ENCODE measurements at regions not wholly inside any gene's neighbourhood (a gene's known extent, or its start where the extent isn't known, plus 50 kb on each side); places are given as distances from the start of the nearest gene placed in this dataset.

DNA sequence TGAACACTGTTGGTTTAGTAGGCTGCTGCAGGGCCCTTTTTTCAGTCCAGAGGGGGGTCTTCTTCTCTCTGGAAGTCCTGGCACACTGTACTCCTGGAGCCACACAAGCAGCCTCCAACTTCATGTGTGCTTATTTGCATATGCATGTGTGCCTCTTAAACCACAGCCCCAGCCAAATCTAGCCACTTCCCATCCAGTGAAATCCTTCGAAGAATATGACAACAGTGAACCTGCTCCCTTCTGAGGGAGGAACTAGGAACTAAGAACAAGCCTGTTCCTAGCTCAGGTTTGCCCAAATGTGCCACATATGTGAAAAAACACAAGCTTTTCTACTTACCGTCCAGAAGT lies 348.5 kb downstream of the FOXO1 start:
- Histone ChIP-seq H3K4me3 (ENCODE audit: low read depth in 1 of 2, low read length in 1 of 2) (no peak overlapping the region), H3K36me3 (no peaks in the 10 kb centered on the region), H3K27ac (no peak overlapping the region), H3K27me3 (no peaks in the 10 kb centered on the region), H3K4me1 (ENCODE audit: control insufficient read depth in 1 of 2, insufficient read depth in 1 of 2, low read depth in 1 of 2, low read length in 1 of 2) (no peaks in the 10 kb centered on the region), H3K9me3 (no peaks in the 10 kb centered on the region)
- TF ChIP-seq, protein P1, sequence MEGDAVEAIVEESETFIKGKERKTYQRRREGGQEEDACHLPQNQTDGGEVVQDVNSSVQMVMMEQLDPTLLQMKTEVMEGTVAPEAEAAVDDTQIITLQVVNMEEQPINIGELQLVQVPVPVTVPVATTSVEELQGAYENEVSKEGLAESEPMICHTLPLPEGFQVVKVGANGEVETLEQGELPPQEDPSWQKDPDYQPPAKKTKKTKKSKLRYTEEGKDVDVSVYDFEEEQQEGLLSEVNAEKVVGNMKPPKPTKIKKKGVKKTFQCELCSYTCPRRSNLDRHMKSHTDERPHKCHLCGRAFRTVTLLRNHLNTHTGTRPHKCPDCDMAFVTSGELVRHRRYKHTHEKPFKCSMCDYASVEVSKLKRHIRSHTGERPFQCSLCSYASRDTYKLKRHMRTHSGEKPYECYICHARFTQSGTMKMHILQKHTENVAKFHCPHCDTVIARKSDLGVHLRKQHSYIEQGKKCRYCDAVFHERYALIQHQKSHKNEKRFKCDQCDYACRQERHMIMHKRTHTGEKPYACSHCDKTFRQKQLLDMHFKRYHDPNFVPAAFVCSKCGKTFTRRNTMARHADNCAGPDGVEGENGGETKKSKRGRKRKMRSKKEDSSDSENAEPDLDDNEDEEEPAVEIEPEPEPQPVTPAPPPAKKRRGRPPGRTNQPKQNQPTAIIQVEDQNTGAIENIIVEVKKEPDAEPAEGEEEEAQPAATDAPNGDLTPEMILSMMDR (IDR thresholded peaks at IDR 0.05), result no peak

DNA sequence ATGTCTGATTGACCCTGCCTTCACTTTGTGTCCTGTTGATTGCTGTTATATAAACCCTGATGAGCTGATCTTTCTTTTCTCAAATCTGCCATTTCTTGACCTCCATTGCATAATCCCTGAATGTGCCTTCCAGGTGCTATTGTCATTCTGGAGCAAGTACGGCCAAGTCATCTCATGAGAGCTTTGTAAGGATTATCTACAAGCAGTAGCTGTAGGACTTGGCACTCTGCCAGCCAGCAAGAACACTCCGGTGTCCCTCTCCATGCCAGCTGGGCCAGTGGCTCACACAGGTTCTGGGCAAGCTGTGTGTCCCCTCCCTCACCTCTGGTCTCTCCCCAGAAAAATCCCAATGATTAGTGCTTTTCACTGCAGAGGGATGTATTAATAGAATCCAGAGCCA lies 348.1 kb downstream of the FOXO1 start:
- H3K9me3 ChIP-seq, result no peaks in the 10 kb centered on the region
- no peak overlapping the region for H3K27ac ChIP-seq
- H3K36me3 ChIP-seq, result no peaks in the 10 kb centered on the region
- no peaks in the 10 kb centered on the region for H3K27me3 ChIP-seq
- no peaks in the 10 kb centered on the region for H3K4me1 ChIP-seq (ENCODE audit: control insufficient read depth in 1 of 2, insufficient read depth in 1 of 2, low read depth in 1 of 2, low read length in 1 of 2)
- H3K4me3 ChIP-seq (ENCODE audit: low read depth in 1 of 2, low read length in 1 of 2), result no peak overlapping the region
- TF ChIP-seq, protein P1 (IDR thresholded peaks at IDR 0.05), result no peak

DNA sequence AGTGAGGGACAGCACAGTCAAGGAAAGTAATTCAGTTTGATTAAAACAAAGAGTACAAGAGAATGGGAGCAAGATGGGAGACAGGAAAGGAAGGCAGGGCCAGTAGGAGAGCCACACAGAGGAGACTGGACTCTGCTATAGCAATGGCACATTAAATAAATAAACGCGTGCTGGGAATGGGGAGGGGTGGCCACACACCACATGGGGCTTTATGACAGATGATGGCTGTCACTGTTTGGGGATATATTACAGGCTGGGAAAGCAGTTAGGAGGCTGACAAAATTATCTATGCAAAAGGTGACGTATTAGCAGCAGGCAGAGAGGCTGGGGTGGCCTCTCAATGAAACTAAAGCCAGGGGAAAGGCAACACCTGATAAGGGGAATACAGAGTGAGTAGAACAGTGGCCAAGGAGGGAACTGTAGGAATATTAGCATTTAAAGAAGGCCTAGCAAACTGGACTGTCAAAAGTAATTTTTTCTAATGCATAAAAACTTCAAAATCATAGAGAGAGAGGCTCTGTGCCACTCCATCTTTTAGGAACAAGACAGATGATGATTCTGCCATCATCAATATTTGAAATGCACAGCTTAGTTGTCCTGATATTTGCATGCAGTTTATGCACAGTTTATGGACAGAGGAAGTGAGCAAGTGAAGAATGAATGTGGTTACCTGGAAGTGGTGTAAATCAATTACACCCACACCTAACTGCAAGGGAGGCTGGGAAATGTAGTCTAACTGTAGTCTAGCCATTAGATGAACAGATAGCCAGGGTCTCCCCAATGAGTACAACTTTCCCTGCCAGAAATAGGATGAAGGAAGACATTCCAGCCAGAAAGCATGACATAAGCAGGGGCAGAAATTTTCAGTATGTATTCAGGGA lies 346.5 kb downstream of the FOXO1 start:
- H3K9me3 ChIP-seq, result no peaks in the 10 kb centered on the region
- no peaks in the 10 kb centered on the region for H3K27me3 ChIP-seq
- H3K36me3 ChIP-seq, result no peaks in the 10 kb centered on the region
- H3K27ac ChIP-seq, result no peak overlapping the region
- TF ChIP-seq, protein P1 (IDR thresholded peaks at IDR 0.05), result no peak
- no peak overlapping the region for H3K4me3 ChIP-seq (ENCODE audit: low read depth in 1 of 2, low read length in 1 of 2)
- no peaks in the 10 kb centered on the region for H3K4me1 ChIP-seq (ENCODE audit: control insufficient read depth in 1 of 2, insufficient read depth in 1 of 2, low read depth in 1 of 2, low read length in 1 of 2)

DNA sequence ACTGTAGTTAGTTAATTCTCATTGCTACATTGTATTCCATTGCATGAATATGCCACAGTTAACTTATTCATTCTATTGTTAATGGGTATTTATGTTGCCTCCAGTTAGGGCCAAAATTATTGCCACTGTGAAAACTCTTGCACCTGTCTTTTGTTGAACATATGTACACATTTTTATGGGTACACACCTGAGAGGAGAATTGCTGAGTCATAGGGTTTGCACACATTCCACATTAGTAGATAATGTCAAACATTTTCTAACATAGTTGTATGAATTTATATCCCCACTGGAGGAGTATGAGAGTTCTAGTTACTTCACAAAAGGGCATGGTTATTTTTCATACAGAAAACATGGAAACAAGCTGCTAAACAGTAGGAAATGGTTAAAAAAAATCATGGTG lies 338.4 kb downstream of the FOXO1 start:
- Histone ChIP-seq H3K4me3 (ENCODE audit: low read depth in 1 of 2, low read length in 1 of 2) (no peak overlapping the region), H3K4me1 (ENCODE audit: control insufficient read depth in 1 of 2, insufficient read depth in 1 of 2, low read depth in 1 of 2, low read length in 1 of 2) (no peaks in the 10 kb centered on the region), H3K27me3 (no peaks in the 10 kb centered on the region), H3K36me3 (no peaks in the 10 kb centered on the region), H3K9me3 (no peaks in the 10 kb centered on the region), H3K27ac (no peak overlapping the region)
- TF ChIP-seq, protein P1 (IDR thresholded peaks at IDR 0.05), result no peak

DNA sequence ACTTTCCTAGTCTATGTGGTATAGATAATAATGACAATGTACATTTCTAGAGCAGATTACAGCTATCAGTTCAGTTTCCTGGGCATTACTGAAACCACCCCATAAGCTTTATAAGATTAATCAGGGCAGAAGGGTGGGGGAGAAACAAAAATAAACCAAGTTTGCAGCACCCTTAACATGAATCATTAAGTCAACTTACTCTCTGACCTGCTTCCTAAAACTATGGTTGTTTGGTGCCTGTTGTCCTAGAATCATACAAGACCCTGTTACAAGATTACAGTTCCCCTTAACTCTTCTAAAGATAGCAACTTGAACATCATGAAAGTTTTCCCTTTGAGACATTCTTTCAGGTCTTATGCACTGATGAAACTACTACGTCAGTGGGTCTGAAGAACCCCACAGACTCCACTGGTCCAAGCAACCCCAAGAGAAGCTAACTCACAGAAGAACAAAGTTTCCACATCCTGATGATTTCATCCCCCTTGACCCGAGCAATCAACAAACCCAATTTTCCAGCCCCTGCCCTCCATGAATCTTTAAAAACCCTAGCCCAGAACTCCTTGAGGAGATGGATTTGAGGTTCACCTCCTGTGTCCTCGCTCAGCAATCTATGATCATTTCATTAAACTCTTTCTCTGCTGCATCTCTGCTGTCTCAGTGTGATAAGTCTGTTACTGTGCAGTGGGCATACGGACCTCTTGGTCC lies 336.5 kb downstream of the FOXO1 start:
- TF ChIP-seq, protein P1 (IDR thresholded peaks at IDR 0.05), result no peak
- no peaks in the 10 kb centered on the region for H3K27me3 ChIP-seq
- no peaks in the 10 kb centered on the region for H3K9me3 ChIP-seq

More for the DNA sequence above, 336.5 kb downstream of the FOXO1 start:
- H3K4me1 ChIP-seq (ENCODE audit: control insufficient read depth in 1 of 2, insufficient read depth in 1 of 2, low read depth in 1 of 2, low read length in 1 of 2), result no peaks in the 10 kb centered on the region
- no peak overlapping the region for H3K4me3 ChIP-seq (ENCODE audit: low read depth in 1 of 2, low read length in 1 of 2)
- no peak overlapping the region for H3K27ac ChIP-seq
- no peaks in the 10 kb centered on the region for H3K36me3 ChIP-seq
